ENCODE measurements at regions not wholly inside any gene's neighbourhood (a gene's known extent, or its start where the extent isn't known, plus 50 kb on each side); places are given as distances from the start of the nearest gene placed in this dataset.

- TF ChIP-seq POLR2A (IDR thresholded peaks at IDR 0.05), result no peak
- TF ChIP-seq, protein P1, sequence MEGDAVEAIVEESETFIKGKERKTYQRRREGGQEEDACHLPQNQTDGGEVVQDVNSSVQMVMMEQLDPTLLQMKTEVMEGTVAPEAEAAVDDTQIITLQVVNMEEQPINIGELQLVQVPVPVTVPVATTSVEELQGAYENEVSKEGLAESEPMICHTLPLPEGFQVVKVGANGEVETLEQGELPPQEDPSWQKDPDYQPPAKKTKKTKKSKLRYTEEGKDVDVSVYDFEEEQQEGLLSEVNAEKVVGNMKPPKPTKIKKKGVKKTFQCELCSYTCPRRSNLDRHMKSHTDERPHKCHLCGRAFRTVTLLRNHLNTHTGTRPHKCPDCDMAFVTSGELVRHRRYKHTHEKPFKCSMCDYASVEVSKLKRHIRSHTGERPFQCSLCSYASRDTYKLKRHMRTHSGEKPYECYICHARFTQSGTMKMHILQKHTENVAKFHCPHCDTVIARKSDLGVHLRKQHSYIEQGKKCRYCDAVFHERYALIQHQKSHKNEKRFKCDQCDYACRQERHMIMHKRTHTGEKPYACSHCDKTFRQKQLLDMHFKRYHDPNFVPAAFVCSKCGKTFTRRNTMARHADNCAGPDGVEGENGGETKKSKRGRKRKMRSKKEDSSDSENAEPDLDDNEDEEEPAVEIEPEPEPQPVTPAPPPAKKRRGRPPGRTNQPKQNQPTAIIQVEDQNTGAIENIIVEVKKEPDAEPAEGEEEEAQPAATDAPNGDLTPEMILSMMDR (IDR thresholded peaks at IDR 0.05), result no peak
- TF ChIP-seq POLR2AphosphoS5 (IDR thresholded peaks at IDR 0.05), result no peak
- no peak for TF ChIP-seq EP300 (IDR thresholded peaks at IDR 0.05)
These were observed 107.6 kb upstream of the OPRM1 start for GRCh38 chr6:153931431-153931830.
